ENCODE measurements at regions not wholly inside any gene's neighbourhood (a gene's known extent, or its start where the extent isn't known, plus 50 kb on each side); places are given as distances from the start of the nearest gene placed in this dataset.

- TF ChIP-seq CTCF (IDR thresholded peaks at IDR 0.05) (no peak), POLR2A (IDR thresholded peaks at IDR 0.05) (no peak)
Measured at GRCh38 chr14:98262566-98262965, 1009.4 kb downstream of the BCL11B start.
